HFFc6 (cell line): ENCODE measurements at regions not wholly inside any gene's neighbourhood (a gene's known extent, or its start where the extent isn't known, plus 50 kb on each side); places are given as distances from the start of the nearest gene placed in this dataset.

Experiments used
- DNase-seq: peaks from one replicate; pipeline ENCODE4 v3.0.0-alpha.2; 2018
- H3K27ac Mint-ChIP-seq: 2 replicates; pipeline ENCODE4 v1.8.0; 2020; ENCODE audit warnings: mild to moderate bottlenecking, mixed read lengths
- H3K27me3 Mint-ChIP-seq: 2 replicates; pipeline ENCODE4 v1.8.0; 2021; ENCODE audit warnings: mild to moderate bottlenecking, moderate library complexity, mixed read lengths; ENCODE audit not compliant: insufficient read depth
- H3K36me3 Mint-ChIP-seq: 2 replicates; pipeline ENCODE4 v1.8.0; 2021; ENCODE audit warnings: low read depth, mixed read lengths
- H3K4me1 Mint-ChIP-seq: 2 replicates; pipeline ENCODE4 v1.8.0; 2020; ENCODE audit warnings: low read depth, mixed read lengths
- H3K4me3 Mint-ChIP-seq: 2 replicates; pipeline ENCODE4 v1.8.0; 2020; ENCODE audit warnings: mild to moderate bottlenecking, moderate library complexity, mixed read lengths
- H3K9me3 Mint-ChIP-seq: 2 replicates; pipeline ENCODE4 v1.8.0; 2020; ENCODE audit warnings: mild to moderate bottlenecking, mixed read lengths
- CTCF ChIP-seq: fragments of 200-600 bp; sonication (generic); IDR thresholded peaks from 2 replicates; pipeline ENCODE4 v1.5.0; 2021; ENCODE audit warnings: antibody characterized with exemption, mild to moderate bottlenecking

GRCh38 chrX:20500949-20501348 lies 234.2 kb upstream of the RPS6KA3 start:
- no peak overlapping the region for H3K4me3 Mint-ChIP-seq
- no peak overlapping the region for H3K27ac Mint-ChIP-seq
- no peaks in the 10 kb centered on the region for H3K9me3 Mint-ChIP-seq
- no peaks in the 10 kb centered on the region for H3K27me3 Mint-ChIP-seq
- no peak for DNase-seq
- H3K36me3 Mint-ChIP-seq = no peaks in the 10 kb centered on the region
- no peak for TF ChIP-seq CTCF
- H3K4me1 Mint-ChIP-seq = peaks cover 32% of the 10 kb centered on the region

GRCh38 chrX:20500171-20500865 lies 233.6 kb upstream of the RPS6KA3 start:
- H3K4me1 Mint-ChIP-seq = peaks cover 32% of the 10 kb centered on the region
- no peaks in the 10 kb centered on the region for H3K36me3 Mint-ChIP-seq
- no peaks in the 10 kb centered on the region for H3K9me3 Mint-ChIP-seq
- no peak for DNase-seq
- no peaks in the 10 kb centered on the region for H3K27me3 Mint-ChIP-seq
- no peak overlapping the region for H3K4me3 Mint-ChIP-seq
- TF ChIP-seq CTCF = no peak
- H3K27ac Mint-ChIP-seq = no peak overlapping the region

- no peaks in the 10 kb centered on the region for H3K36me3 Mint-ChIP-seq
- H3K9me3 Mint-ChIP-seq = no peaks in the 10 kb centered on the region
- H3K4me3 Mint-ChIP-seq = no peak overlapping the region
- no peak for TF ChIP-seq CTCF
- no peak overlapping the region; the same call in 1 of the 2 replicates for H3K27ac Mint-ChIP-seq
- no peak for DNase-seq
- no peaks in the 10 kb centered on the region for H3K27me3 Mint-ChIP-seq
- H3K4me1 Mint-ChIP-seq = peaks cover 32% of the 10 kb centered on the region
These were observed 233.1 kb upstream of the RPS6KA3 start for GRCh38 chrX:20499763-20500162.

- H3K4me1 Mint-ChIP-seq = peaks cover 32% of the 10 kb centered on the region
- H3K27me3 Mint-ChIP-seq = no peaks in the 10 kb centered on the region
- no peaks in the 10 kb centered on the region for H3K36me3 Mint-ChIP-seq
- H3K4me3 Mint-ChIP-seq = no peak overlapping the region; the same call in 1 of the 2 replicates
- no peak for DNase-seq
- no peak for TF ChIP-seq CTCF
- no peak overlapping the region; the same call in 1 of the 2 replicates for H3K27ac Mint-ChIP-seq
- no peaks in the 10 kb centered on the region for H3K9me3 Mint-ChIP-seq
These were observed 232.3 kb upstream of the RPS6KA3 start for GRCh38 chrX:20498851-20499635.

- no peak for DNase-seq
- H3K4me3 Mint-ChIP-seq = no peak overlapping the region
These were observed 228.9 kb upstream of the RPS6KA3 start for GRCh38 chrX:20495575-20495974.

More at GRCh38 chrX:20495575-20495974, 228.9 kb upstream of the RPS6KA3 start:
- H3K9me3 Mint-ChIP-seq = no peaks in the 10 kb centered on the region
- no peak overlapping the region for H3K27ac Mint-ChIP-seq
- no peak for TF ChIP-seq CTCF
- H3K27me3 Mint-ChIP-seq = no peaks in the 10 kb centered on the region
- no peaks in the 10 kb centered on the region for H3K36me3 Mint-ChIP-seq
- H3K4me1 Mint-ChIP-seq = peaks cover 20% of the 10 kb centered on the region
